PC-9 (cell line): ENCODE measurements at regions not wholly inside any gene's neighbourhood (a gene's known extent, or its start where the extent isn't known, plus 50 kb on each side); places are given as distances from the start of the nearest gene placed in this dataset.

ENCODE experiments used
- EZH2 ChIP-seq: fragments of 200-600 bp; sonication (generic); IDR thresholded peaks from 2 replicates; pipeline ENCODE4 v1.8.0; 2017; ENCODE audit warnings: antibody characterized with exemption, low read depth
- TF ChIP-seq, protein P1 (sequence below): fragments of 200-600 bp; sonication (generic); conservative IDR thresholded peaks from 2 replicates; pipeline ENCODE4 v1.6.1; 2017; ENCODE audit warnings: mixed run types, antibody characterized with exemption, mild to moderate bottlenecking, moderate library complexity

DNA sequence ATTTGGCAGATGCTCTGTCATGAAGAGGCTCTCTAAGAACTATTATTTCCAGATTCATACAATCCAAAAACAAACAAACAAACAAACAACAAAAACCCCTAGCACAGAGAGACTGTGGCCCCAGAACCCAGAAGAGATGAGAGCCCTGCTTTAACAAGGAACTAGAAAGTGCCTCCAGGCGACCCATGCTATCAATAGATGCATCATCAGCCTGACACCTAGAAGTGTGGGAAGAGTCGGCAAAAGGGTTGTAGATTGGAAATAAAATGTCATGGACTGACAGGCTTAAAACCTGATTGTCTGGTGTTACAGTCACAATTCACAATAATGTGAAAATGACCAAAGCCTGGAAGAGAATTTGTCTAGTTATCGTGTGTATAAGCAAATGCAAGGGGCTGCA, 50.6 kb upstream of the FLRT2 start:
- TF ChIP-seq EZH2: no peak
- TF ChIP-seq, protein P1, sequence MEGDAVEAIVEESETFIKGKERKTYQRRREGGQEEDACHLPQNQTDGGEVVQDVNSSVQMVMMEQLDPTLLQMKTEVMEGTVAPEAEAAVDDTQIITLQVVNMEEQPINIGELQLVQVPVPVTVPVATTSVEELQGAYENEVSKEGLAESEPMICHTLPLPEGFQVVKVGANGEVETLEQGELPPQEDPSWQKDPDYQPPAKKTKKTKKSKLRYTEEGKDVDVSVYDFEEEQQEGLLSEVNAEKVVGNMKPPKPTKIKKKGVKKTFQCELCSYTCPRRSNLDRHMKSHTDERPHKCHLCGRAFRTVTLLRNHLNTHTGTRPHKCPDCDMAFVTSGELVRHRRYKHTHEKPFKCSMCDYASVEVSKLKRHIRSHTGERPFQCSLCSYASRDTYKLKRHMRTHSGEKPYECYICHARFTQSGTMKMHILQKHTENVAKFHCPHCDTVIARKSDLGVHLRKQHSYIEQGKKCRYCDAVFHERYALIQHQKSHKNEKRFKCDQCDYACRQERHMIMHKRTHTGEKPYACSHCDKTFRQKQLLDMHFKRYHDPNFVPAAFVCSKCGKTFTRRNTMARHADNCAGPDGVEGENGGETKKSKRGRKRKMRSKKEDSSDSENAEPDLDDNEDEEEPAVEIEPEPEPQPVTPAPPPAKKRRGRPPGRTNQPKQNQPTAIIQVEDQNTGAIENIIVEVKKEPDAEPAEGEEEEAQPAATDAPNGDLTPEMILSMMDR: no peak
